ENCODE measurements at regions not wholly inside any gene's neighbourhood (a gene's known extent, or its start where the extent isn't known, plus 50 kb on each side); places are given as distances from the start of the nearest gene placed in this dataset.
"Not testable (repeated sequence)": the region's sequence is repeated elsewhere in the genome, so short reads cannot be mapped to it uniquely, and the experiment has no call there.

- intact Hi-C loops (cut with micrococcal nuclease), result no loop called here
- Mint-ChIP-seq H3K36me3 (ENCODE audit: low read depth) (no peaks in the 10 kb centered on the region), H3K27me3 (ENCODE audit: insufficient read depth) (no peaks in the 10 kb centered on the region), H3K9me3 (no peaks in the 10 kb centered on the region), H3K27ac (no peak overlapping the region), H3K4me1 (ENCODE audit: low read depth) (no peaks in the 10 kb centered on the region), H3K4me3 (no peak overlapping the region)
- DNase-seq (ENCODE audit: low spot score), result no peak
These were observed 395.6 kb upstream of the DIPK2B start for GRCh38 chrX:45596188-45596808.

- DNase-seq (ENCODE audit: low spot score), result no peak
- H3K4me1 Mint-ChIP-seq (ENCODE audit: low read depth), result no peaks in the 10 kb centered on the region
- no peak overlapping the region for H3K4me3 Mint-ChIP-seq
- H3K36me3 Mint-ChIP-seq (ENCODE audit: low read depth), result peaks cover 3% of the 10 kb centered on the region
- H3K27ac Mint-ChIP-seq, result no peak overlapping the region
- peaks cover 2% of the 10 kb centered on the region for H3K27me3 Mint-ChIP-seq (ENCODE audit: insufficient read depth)
- intact Hi-C loops (cut with micrococcal nuclease), result no loop called here
- peaks cover 6% of the 10 kb centered on the region for H3K9me3 Mint-ChIP-seq
These were observed 391.4 kb upstream of the DIPK2B start for GRCh38 chrX:45592101-45592500.

GRCh38 chrX:45591650-45592049, 391.0 kb upstream of the DIPK2B start:
- Mint-ChIP-seq H3K4me3 (no peak overlapping the region), H3K9me3 (peaks cover 9% of the 10 kb centered on the region), H3K4me1 (ENCODE audit: low read depth) (no peaks in the 10 kb centered on the region), H3K36me3 (ENCODE audit: low read depth) (peaks cover 3% of the 10 kb centered on the region), H3K27ac (no peak overlapping the region), H3K27me3 (ENCODE audit: insufficient read depth) (peaks cover 2% of the 10 kb centered on the region)
- intact Hi-C loops (cut with micrococcal nuclease), result no loop called here
- no peak for DNase-seq (ENCODE audit: low spot score)

GRCh38 chrX:45584717-45585116, 384.0 kb upstream of the DIPK2B start:
- Mint-ChIP-seq H3K27ac (no peak overlapping the region), H3K9me3 (peaks cover 19% of the 10 kb centered on the region), H3K4me3 (no peak overlapping the region), H3K27me3 (ENCODE audit: insufficient read depth) (no peaks in the 10 kb centered on the region), H3K4me1 (ENCODE audit: low read depth) (peaks cover 4% of the 10 kb centered on the region), H3K36me3 (ENCODE audit: low read depth) (peaks cover 1% of the 10 kb centered on the region)
- DNase-seq (ENCODE audit: low spot score), result no peak
- intact Hi-C loops (cut with micrococcal nuclease), result no loop called here

- no peak for DNase-seq (ENCODE audit: low spot score)
- H3K27ac Mint-ChIP-seq, result no peak overlapping the region
- no peaks in the 10 kb centered on the region for H3K27me3 Mint-ChIP-seq (ENCODE audit: insufficient read depth)
- H3K36me3 Mint-ChIP-seq (ENCODE audit: low read depth), result peaks cover 3% of the 10 kb centered on the region
- no peak overlapping the region for H3K4me3 Mint-ChIP-seq
- intact Hi-C loops (cut with micrococcal nuclease), result no loop called here
- H3K4me1 Mint-ChIP-seq (ENCODE audit: low read depth), result peaks cover 1% of the 10 kb centered on the region
- peaks cover 25% of the 10 kb centered on the region for H3K9me3 Mint-ChIP-seq
These were observed 376.7 kb upstream of the DIPK2B start for GRCh38 chrX:45577361-45577760.

- H3K4me1 Mint-ChIP-seq (ENCODE audit: low read depth), result no peaks in the 10 kb centered on the region
- no peaks in the 10 kb centered on the region for H3K27me3 Mint-ChIP-seq (ENCODE audit: insufficient read depth)
- intact Hi-C loops (cut with micrococcal nuclease), result no loop called here
- H3K4me3 Mint-ChIP-seq, result no peak overlapping the region
- H3K27ac Mint-ChIP-seq, result no peak overlapping the region
- no peaks in the 10 kb centered on the region for H3K9me3 Mint-ChIP-seq
- H3K36me3 Mint-ChIP-seq (ENCODE audit: low read depth), result no peaks in the 10 kb centered on the region
- DNase-seq (ENCODE audit: low spot score), result no peak
These were observed 370.8 kb upstream of the DIPK2B start for GRCh38 chrX:45571453-45571852.

GRCh38 chrX:45566456-45566855, 365.8 kb upstream of the DIPK2B start:
- Mint-ChIP-seq H3K4me1 (ENCODE audit: low read depth) (no peaks in the 10 kb centered on the region), H3K9me3 (no peaks in the 10 kb centered on the region), H3K27me3 (ENCODE audit: insufficient read depth) (no peaks in the 10 kb centered on the region), H3K36me3 (ENCODE audit: low read depth) (no peaks in the 10 kb centered on the region), H3K27ac (no peak overlapping the region), H3K4me3 (no peak overlapping the region)
- intact Hi-C loops (cut with micrococcal nuclease), result no loop called here
- no peak for DNase-seq (ENCODE audit: low spot score)

- Mint-ChIP-seq H3K27ac (no peak overlapping the region), H3K9me3 (peaks cover 6% of the 10 kb centered on the region), H3K36me3 (ENCODE audit: low read depth) (no peaks in the 10 kb centered on the region), H3K27me3 (ENCODE audit: insufficient read depth) (peaks cover 3% of the 10 kb centered on the region), H3K4me1 (ENCODE audit: low read depth) (no peaks in the 10 kb centered on the region), H3K4me3 (no peak overlapping the region)
- DNase-seq (ENCODE audit: low spot score), result no peak
- intact Hi-C loops (cut with micrococcal nuclease), result no loop called here
These were observed 356.7 kb upstream of the DIPK2B start for GRCh38 chrX:45557387-45557786.

- H3K27me3 Mint-ChIP-seq (ENCODE audit: insufficient read depth), result peaks cover 3% of the 10 kb centered on the region
- no peak for DNase-seq (ENCODE audit: low spot score)
- no peaks in the 10 kb centered on the region for H3K4me1 Mint-ChIP-seq (ENCODE audit: low read depth)
- no peaks in the 10 kb centered on the region for H3K9me3 Mint-ChIP-seq
- H3K4me3 Mint-ChIP-seq, result no peak overlapping the region
- no peaks in the 10 kb centered on the region for H3K36me3 Mint-ChIP-seq (ENCODE audit: low read depth)
- no peak overlapping the region for H3K27ac Mint-ChIP-seq
- intact Hi-C loops (cut with micrococcal nuclease), result no loop called here
These were observed 354.1 kb upstream of the DIPK2B start for GRCh38 chrX:45554736-45555135.

GRCh38 chrX:45553417-45553816, 352.7 kb upstream of the DIPK2B start:
- no peak overlapping the region for H3K27ac Mint-ChIP-seq
- DNase-seq (ENCODE audit: low spot score), result no peak
- intact Hi-C loops (cut with micrococcal nuclease), result no loop called here
- no peaks in the 10 kb centered on the region for H3K36me3 Mint-ChIP-seq (ENCODE audit: low read depth)
- H3K4me3 Mint-ChIP-seq, result no peak overlapping the region
- no peaks in the 10 kb centered on the region for H3K9me3 Mint-ChIP-seq
- H3K4me1 Mint-ChIP-seq (ENCODE audit: low read depth), result no peaks in the 10 kb centered on the region
- peaks cover 3% of the 10 kb centered on the region for H3K27me3 Mint-ChIP-seq (ENCODE audit: insufficient read depth)

- DNase-seq (ENCODE audit: low spot score); H3K9me3 Mint-ChIP-seq; H3K27ac Mint-ChIP-seq; H3K4me1 Mint-ChIP-seq (ENCODE audit: low read depth); H3K27me3 Mint-ChIP-seq (ENCODE audit: insufficient read depth); H3K36me3 Mint-ChIP-seq (ENCODE audit: low read depth); intact Hi-C loops (cut with micrococcal nuclease); H3K4me3 Mint-ChIP-seq: not testable (repeated sequence)
These were observed 346.0 kb upstream of the DIPK2B start for GRCh38 chrX:45546697-45547096.

- Mint-ChIP-seq H3K4me1 (ENCODE audit: low read depth) (no peaks in the 10 kb centered on the region), H3K4me3 (no peak overlapping the region), H3K9me3 (no peaks in the 10 kb centered on the region), H3K27me3 (ENCODE audit: insufficient read depth) (peaks cover 14% of the 10 kb centered on the region), H3K27ac (no peak overlapping the region), H3K36me3 (ENCODE audit: low read depth) (no peaks in the 10 kb centered on the region)
- no peak for DNase-seq (ENCODE audit: low spot score)
- intact Hi-C loops (cut with micrococcal nuclease), result no loop called here
These were observed 339.5 kb upstream of the DIPK2B start for GRCh38 chrX:45540181-45540580.

- Mint-ChIP-seq H3K27me3 (ENCODE audit: insufficient read depth) (peaks cover 17% of the 10 kb centered on the region), H3K4me1 (ENCODE audit: low read depth) (no peaks in the 10 kb centered on the region), H3K9me3 (peaks cover 10% of the 10 kb centered on the region), H3K4me3 (no peak overlapping the region), H3K36me3 (ENCODE audit: low read depth) (no peaks in the 10 kb centered on the region), H3K27ac (no peak overlapping the region)
- intact Hi-C loops (cut with micrococcal nuclease), result no loop called here
- no peak for DNase-seq (ENCODE audit: low spot score)
These were observed 337.3 kb upstream of the DIPK2B start for GRCh38 chrX:45537936-45538335.

GRCh38 chrX:45527834-45528233, 327.2 kb upstream of the DIPK2B start:
- no peaks in the 10 kb centered on the region for H3K4me1 Mint-ChIP-seq (ENCODE audit: low read depth)
- H3K27me3 Mint-ChIP-seq (ENCODE audit: insufficient read depth), result peaks cover 2% of the 10 kb centered on the region
- DNase-seq (ENCODE audit: low spot score), result no peak
- intact Hi-C loops (cut with micrococcal nuclease), result no loop called here
- no peaks in the 10 kb centered on the region for H3K9me3 Mint-ChIP-seq
- H3K36me3 Mint-ChIP-seq (ENCODE audit: low read depth), result no peaks in the 10 kb centered on the region
- no peak overlapping the region for H3K27ac Mint-ChIP-seq
- H3K4me3 Mint-ChIP-seq, result no peak overlapping the region

All from activated T-helper 1 cell treated with anti-CD3 and anti-CD28 coated beads, Interleukin-12 subunit alpha, Interleukin-12 subunit beta, Interleukin-2, Interleukin-4 antibody, amounts not matched to agents 30 ng/mL and 10 ng/mL and 1 ng/mL, durations not matched to agents 14 hours and 24 hours and 36 hours (primary cell).